Ramos (cell line): ENCODE measurements at regions not wholly inside any gene's neighbourhood (a gene's known extent, or its start where the extent isn't known, plus 50 kb on each side); places are given as distances from the start of the nearest gene placed in this dataset.
"Not testable (repeated sequence)": the region's sequence is repeated elsewhere in the genome, so short reads cannot be mapped to it uniquely, and the experiment has no call there.

Source experiments
- in situ Hi-C: fragments of 300-500 bp; cut with MboI; formaldehyde crosslinking; loops from one replicate; pipeline ENCODE4 v1.14.3; 2022; ENCODE audit warnings: low sequenced_read_pairs; ENCODE audit not compliant: unreplicated experiment

DNA sequence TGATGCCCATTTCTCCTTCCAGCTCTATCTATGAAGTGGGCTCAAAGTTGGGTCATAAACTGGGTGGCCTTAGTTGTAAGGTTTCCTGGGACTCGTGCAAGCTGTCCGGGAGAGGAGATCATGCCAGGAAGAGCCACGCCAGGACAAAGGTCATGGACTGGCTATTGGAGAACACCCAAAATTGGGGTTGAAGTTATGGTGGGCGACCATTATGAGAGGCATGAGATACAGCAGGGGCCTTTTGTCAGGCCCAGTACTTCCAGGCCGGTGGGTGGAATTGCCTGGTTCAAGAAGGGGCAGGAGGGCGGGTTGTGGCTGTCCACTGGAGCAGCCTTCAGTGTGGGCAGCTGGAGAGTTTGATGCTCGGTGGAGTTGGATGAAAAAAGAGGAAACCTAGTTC, 225.1 kb upstream of the SSTR4 start:
- in situ Hi-C loops: no loop called here

DNA sequence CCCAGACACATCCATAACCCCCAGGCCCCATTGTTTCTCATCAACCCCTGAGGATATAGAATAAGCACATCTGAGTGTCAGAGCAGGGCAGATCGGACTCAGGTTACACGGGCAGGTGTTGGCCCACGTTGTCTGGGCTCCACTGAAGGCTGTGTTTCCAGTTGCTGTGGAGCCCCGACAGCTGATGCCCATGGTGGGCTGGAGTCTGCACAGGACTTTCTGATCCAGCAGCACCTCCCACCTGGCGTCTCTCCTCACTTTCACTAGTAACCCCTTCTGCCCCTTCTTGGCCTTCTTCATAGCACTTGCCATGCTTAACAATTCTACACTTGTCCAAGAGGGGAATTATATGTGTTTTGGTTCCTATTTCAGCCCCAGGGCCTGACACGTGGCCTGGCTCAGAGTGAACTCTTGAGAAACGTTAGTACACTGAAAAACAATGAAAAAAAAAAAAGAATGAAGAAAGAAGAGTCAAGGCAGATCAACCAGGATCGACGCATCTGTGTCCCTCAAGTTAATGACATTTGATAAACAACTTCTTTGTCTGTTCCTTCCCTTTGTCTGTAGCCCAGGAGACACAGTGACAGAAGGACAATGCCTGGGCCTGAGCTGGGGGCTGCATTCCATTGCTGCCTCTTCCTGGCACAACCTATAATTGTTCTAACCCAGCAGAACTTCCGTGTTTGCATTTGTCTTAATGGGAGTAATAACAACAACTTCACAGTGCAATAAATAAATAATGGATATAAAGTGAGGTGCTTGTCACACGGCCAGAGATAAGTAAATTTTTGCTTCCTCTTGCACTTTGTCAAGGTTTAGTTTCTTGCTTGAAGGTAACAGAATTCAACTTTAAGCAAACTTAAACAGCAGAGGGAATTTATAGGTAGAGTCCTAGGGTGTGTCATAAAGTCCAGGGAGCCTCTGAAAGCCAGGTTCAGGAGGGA, 224.2 kb upstream of the SSTR4 start:
- in situ Hi-C loops: no loop called here

DNA sequence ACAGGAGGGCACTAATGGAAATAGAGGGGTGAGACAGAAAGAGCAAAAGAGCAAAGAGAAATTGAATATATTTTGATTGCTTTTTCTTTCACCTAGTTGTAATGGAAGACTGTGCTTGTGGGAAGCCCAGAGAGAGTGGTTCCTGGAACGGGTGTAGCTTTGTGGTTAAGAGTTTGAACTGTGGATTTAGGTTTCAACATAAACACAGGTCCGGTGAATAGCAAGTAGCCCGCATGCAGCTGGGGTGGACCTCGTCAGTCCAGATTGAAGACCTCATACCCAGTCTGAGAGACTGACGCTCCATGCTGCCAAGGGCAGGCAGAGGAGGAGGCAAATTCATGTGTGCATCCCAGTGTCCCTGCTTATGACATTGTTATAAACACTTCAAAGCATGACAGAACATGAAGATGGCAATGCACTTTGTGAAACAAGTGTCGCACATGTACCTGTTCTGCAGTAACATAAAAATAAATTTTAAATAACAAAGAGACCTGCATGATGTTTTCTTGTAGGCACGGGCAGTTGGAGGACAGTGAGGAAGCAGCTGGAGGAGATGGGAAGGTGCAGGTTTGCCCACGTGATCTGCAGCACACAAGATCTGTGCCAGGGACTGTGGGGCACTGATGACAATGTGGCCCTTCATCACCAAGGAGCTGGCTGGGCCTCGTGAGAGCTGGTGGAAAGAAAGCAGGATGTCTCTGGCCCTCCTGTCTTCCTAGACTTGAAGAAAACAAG, 220.5 kb upstream of the SSTR4 start:
- in situ Hi-C loops: no loop called here

DNA sequence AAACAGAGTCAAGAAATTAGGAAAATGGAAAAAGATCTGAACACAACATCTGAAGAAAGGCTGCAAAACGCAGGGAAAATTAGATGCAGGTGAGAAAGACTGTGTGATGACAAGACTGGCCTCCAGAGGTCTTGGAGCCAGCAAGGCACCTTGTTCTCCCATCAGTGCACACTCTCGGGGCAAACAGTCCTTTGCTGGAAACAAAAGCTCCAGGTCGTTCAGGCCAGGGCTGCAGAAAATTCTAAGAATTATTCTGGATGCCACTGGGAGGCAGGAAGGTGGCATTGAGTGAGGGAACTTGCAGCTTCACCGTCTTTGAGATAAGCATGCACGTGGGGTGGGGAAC, 219.9 kb upstream of the SSTR4 start:
- in situ Hi-C loops: no loop called here

DNA sequence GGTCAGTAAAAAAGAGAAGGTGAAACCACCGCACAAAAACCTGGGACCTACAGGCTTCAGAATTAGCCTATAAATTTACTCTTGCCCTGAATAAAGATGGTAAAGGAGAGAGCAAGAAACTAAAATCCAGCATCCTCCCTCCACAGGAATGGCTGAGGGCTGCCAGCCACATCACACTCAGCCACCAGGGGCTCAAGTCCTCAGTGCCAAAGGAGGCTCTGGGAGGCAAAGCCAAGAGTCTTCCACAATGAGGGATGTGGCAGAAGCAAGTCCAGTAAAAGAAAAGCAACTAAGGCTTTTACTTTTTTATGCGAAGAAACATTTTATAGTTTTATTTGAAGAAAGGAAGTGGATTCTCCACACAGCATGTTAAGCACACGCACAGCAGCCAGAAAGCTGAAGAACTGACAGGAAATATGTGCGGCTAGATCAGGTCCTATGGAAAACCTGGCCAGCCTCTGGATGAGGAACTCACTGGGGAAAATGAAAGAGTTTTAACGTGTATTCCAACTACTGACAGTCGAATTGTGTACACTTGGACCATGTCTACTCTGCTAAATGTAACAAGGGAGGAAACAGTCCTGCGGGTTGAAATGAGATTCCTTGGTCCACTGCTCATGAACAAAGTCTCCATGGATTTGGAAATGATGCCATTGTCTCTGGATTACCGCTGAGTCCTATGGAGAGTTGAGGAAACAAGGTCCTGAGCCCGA, 219.4 kb upstream of the SSTR4 start:
- in situ Hi-C loops: no loop called here

DNA sequence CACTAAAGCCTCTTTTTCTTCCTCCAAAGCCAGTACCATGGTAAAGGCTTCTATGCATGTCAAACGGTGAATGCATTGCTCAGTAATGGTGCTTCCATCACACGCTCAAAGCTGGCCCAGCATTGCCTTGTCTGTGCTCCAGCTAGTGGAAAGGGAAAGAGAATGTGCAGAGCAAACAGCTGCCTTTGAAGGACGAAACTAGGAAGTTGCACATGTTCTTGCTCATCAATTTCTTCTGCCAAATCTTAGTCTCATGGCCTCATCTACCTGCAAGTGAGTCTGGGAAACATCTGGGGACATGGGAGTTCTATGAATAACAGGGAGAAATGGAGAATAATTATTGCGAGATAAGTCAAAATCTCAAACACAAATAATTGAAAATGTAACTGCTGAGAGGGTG, 216.5 kb upstream of the SSTR4 start:
- in situ Hi-C loops: no loop called here

DNA sequence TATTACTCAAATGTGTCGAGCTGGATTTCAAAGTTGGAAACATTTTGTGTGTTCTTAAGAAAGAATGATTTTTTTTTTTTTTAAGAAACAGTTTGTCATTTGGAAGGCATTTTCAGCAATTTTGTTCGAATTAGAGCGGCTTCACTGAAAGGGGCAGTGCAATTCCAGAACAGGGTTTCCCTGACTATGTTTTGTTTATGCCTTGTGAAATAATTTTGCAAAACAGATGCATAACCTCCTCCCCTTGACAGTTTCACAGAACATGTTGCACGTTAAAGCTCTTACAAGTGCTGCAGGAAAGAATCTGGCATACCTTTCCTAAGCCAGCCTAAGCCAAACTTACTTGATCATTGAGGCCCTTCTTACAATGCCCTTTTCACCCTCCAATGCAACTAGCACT, 216.0 kb upstream of the SSTR4 start:
- in situ Hi-C loops: no loop called here

DNA sequence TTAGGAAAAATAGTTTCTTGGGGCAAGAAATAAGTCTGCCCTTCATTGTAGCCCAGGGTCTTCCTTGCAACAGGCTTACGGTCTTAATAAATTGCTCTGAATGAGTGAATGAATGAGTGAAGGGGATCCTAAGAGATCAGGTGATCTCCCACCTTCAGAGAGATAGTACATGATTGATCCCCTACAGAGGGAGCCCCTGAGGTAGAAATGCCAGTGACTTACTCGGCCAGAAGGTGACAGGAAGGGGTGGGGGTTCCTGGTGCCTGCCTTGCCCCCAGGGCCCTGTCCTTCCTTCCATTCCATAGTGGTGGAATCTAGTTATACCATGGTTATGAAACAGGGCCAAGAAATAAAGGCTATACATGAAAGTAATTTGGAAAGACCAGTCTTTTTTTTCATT, 215.3 kb upstream of the SSTR4 start:
- in situ Hi-C loops: no loop called here

DNA sequence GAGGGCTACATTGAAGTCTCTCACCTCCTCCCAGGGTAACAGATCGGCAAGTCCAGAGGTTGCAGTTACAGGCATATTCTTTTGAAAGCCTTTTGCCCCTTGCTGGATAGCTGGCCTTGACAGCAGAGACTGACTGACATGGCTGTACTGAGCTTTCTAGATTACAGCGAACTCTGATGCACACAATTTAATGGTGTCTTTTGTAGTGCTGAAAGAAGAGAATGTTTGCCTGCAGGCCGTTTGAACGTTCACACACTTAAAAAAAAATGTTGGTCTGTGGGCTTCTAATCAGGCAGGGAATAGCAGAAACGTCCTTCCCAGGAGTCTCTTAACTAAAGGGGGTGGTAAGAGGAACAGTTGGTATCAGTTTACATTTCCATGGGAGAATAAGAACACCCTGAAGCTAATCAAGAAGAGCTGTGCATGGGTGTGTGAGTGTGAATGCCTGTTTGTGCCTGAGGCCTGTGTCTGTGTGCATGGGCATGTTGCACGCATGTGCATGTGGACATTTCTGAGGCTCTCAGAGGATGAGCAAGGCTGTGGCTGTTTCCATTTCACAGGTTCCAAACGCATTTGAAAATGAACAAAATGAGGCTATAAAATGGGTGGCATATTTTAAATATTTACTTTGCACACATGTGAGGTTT, 213.9 kb upstream of the SSTR4 start:
- in situ Hi-C loops: no loop called here

DNA sequence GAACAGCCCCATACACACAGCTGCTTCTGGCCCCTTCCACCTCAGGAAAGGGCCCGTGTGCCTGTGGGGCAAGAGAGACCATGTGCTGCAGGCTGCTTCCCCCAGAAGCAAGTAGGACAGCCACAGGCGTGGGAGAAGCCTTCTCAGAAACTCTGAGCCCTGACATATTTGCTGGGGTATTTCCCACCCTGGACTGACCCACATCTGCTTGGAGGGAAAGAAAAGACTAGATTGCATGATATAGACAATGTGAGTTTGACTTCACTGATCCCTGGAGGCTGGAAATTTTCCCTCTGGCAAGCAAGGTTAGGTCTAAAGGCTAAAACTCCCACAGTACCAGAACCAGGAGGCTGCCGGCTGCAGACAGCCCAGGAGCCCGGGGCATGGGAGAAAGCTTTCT, 213.3 kb upstream of the SSTR4 start:
- in situ Hi-C loops: no loop called here

DNA sequence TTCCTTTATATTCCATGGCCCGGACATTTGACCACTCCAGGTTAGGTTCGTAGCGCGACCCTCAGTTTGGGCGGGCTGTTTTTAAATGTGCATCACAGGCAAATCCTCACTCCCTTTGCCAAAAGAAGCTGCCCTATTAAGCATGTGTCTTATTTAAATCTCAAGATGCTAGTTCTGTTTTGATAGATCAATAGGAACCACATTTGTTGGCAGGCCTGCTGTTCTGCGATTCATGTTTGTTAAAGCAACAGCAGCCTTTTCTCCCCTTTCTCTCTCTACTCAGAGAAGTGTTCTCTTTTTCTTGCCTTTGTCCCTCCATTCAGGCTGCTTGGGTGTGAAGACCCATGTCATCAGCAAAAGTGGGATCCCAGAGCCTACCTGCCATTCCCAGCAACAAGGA, 212.0 kb upstream of the SSTR4 start:
- in situ Hi-C loops: no loop called here

DNA sequence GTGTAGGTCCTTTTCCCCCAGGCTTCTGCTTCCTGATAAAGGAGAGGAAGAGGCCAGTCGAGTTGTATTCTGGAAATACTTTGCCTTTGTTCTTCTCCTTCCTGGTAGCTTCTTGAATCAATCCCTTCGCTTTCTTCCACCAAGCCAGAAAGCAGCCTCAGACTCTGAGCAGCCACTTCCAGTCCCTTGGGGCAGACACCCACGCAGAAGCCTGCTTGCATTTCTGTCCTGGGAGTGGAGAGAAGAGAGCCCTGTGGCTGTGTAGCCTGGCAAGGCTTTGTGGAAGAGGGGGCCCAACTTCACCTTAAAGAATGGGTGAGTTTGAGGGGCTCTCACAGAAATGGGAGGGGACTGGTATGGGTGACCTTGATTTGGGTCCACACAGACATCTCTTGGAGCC, 211.0 kb upstream of the SSTR4 start:
- in situ Hi-C loops: no loop called here

DNA sequence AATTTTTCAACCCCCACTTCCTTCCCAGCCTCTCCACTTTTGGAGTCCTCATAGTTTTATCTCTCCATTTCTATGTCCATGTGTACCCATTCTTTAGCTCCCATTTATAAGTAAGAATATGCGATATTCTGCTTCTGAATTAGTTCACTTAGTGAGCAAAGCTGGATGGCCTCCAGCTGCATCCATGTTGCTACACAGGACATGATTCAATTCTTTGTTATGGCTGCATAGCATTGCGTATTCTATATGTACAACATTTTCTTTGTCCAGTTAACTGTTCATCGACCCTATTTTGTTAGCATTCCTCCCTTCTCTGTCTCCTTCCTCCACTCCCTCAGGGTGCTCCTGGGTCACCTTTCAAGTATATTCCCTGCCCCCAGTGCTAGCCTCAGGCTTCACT, 210.0 kb upstream of the SSTR4 start:
- in situ Hi-C loops: no loop called here

DNA sequence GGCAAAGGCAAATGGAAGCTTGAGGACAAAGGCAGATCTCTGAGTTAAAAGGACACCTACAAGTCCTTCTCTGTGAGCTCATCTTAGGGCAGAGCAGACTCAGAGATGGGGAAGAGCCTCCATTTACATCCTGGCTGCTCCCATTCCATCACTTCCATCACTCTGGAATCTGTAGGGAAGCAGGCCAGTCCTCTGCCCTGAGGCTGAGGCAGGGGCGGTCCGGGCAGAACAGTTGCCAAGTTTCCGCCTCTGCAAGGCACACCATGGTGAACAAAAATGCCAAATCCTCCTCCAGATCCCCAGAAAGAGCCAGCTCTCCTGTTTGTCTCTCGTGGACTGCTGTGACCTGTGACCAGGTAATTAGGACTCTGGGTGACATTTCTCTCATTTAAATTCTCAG, 209.6 kb upstream of the SSTR4 start:
- in situ Hi-C loops: no loop called here

DNA sequence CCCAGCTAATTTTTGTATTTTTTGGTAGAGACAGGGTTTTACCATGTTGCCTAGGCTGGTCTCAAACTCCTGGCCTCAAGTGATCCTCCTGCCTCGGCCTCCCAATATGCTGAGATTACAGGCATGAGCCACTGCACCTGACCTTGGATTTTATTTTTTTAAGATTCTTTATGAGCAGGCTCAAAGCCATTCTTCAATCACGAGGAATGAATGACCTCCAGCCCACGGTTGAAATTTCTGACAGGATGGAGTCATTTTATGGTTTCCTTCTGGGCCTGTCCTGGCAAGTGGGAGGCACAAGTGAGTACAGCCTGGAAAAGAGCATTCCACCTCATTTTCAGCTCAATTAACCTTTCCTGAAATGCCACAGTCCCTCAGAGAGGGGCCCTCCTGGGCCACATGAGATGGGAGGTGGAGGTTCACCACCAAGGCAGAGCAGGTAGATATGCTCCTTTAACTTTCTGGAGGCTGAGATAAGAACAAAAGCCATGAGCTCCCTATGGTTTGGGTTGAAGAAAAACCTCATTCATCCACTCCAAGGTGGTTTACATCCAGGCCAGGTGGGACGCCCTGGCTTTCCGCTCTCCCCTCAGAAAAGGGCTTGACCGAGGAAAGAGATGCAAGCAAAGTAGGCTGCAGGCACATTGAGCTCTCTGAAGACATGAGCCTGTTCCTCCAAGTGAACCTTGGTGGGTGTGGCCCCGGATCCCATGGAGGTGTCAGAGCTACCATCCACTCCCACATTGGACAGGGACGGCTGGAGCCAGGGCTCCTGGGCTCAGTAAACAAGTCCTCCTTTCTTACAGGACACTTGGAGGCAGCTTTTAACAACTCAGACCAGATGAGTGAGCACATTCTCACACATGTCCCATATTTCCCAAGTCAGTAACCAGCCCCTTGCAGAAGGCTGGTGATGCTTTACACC, 208.5 kb upstream of the SSTR4 start:
- in situ Hi-C loops: no loop called here

DNA sequence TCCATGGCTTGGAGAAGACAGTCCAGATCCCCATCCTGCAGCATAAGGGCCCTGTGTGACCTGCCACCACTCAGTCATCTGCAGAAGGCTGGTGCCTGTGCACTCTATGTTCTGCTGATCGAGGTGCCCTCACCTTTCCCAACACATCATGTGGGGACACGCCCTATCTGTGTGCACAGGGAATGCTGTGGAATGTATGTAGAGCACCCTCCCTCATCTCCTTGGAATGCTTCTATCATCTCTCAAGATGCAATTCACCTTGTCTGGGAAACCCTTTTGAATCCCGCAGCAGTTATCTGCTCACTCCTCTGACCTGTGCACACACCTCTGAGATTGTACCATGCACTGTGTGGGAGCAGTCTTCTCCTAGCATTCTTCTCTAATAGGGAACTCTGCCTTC, 207.2 kb upstream of the SSTR4 start:
- in situ Hi-C loops: no loop called here

DNA sequence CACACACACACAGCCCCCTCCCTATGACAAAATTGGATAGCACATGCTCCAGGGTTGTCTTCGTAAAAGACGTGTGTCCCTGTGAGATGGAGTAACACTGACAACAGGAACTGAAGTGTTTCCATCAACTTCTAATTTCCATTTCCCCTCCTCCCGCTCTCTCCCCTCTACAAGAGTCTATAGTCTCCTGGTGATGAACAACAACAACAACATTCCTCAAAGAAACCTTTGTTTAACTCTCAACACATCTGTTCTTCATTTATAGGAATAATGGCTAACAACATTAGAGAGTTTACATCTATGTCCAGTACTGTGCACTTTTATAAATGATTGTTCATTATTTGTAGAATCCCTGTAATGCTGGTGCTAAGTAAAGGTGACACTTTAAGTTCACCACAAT, 205.8 kb upstream of the SSTR4 start:
- in situ Hi-C loops: no loop called here

DNA sequence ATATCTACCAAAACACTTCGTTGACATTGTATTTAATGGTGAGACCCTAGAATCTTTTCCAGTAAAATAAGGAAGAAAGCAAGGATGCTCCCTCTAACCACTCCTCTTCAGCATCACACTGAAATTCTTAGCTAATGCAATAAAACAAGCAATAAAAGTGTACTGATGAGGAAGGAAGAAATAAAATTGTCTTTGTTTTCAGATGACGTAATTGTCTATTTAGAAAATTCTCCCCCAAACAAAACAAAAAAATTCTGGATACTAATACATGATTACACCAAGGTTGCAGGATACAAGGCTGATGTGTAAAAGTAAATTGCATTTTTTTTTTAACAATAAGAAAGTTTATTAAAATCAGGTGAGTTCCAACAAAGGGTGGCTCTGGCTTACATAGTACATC, 205.0 kb upstream of the SSTR4 start:
- in situ Hi-C loops: no loop called here

DNA sequence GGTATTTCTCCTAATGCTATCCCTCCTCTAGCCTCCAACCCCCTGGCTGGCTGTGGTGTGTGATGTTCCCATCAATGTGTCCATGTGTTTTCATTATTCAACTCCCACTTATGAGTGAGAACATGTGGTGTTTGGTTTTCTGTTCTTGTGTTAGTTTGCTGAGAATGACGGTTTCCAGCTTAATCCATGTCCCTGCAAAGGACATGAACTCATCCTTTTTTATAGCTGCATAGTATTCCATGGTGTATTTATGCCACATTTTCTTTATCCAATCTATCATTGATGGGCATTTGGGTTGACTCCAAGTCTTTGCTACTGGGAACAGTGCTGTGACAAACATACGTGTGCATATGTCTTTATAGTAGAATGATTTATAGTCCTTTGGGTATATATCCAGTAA, 204.4 kb upstream of the SSTR4 start:
- in situ Hi-C loops: not testable (repeated sequence)

DNA sequence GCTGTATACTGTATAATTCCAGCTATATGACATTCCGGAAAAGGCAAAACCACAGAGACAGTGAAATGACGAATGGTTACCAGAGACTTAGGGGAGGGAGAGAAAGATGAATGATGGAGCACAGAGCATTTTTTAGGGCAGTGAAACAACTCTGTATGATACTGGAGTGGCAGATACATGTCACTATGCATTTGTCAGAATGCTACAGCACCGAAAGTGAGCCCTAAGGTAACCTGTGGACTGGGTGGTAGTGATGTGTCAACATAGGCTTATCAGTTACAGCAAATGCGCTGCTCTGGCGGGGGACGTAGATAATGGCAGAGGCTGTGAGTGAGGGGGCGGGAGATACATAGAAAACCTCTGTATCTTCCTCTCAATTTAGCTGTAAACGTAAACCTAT, 201.3 kb upstream of the SSTR4 start:
- in situ Hi-C loops: no loop called here
